ENCODE measurements at regions not wholly inside any gene's neighbourhood (a gene's known extent, or its start where the extent isn't known, plus 50 kb on each side); places are given as distances from the start of the nearest gene placed in this dataset.
"Not testable (repeated sequence)": the region's sequence is repeated elsewhere in the genome, so short reads cannot be mapped to it uniquely, and the experiment has no call there.

- DNase-seq (ENCODE audit: low spot score) (no peak), FAIRE-seq (no peak)
Measured at GRCh38 chr5:125639858-125640257, 783.4 kb upstream of the GRAMD2B start.

GRCh38 chr5:125652761-125653160 is 770.4 kb upstream of the GRAMD2B start:
- no peak for FAIRE-seq
- no peak for DNase-seq (ENCODE audit: low spot score)

- FAIRE-seq (no peak), DNase-seq (ENCODE audit: low spot score) (no peak)
Measured at GRCh38 chr5:125654392-125654791, 768.8 kb upstream of the GRAMD2B start.

- DNase-seq (ENCODE audit: low spot score) (no peak), FAIRE-seq (no peak)
Measured at GRCh38 chr5:125655156-125655555, 768.1 kb upstream of the GRAMD2B start.

GRCh38 chr5:125657936-125658335 is 765.3 kb upstream of the GRAMD2B start:
- DNase-seq (ENCODE audit: low spot score) (no peak), FAIRE-seq (no peak)

GRCh38 chr5:125659316-125660023 is 763.7 kb upstream of the GRAMD2B start:
- DNase-seq (ENCODE audit: low spot score): no peak
- no peak for FAIRE-seq

- DNase-seq (ENCODE audit: low spot score) (no peak), FAIRE-seq (no peak)
Measured at GRCh38 chr5:125660231-125660895, 762.8 kb upstream of the GRAMD2B start.

GRCh38 chr5:125661584-125661983 is 761.6 kb upstream of the GRAMD2B start:
- FAIRE-seq (no peak), DNase-seq (ENCODE audit: low spot score) (no peak)

- no peak for FAIRE-seq
- DNase-seq (ENCODE audit: low spot score): no peak
Measured at GRCh38 chr5:125668884-125669283, 754.3 kb upstream of the GRAMD2B start.

GRCh38 chr5:125673359-125673950 is 749.8 kb upstream of the GRAMD2B start:
- FAIRE-seq (no peak), DNase-seq (ENCODE audit: low spot score) (no peak)

GRCh38 chr5:125679522-125679921 is 743.7 kb upstream of the GRAMD2B start:
- FAIRE-seq: no peak
- no peak for DNase-seq (ENCODE audit: low spot score)

GRCh38 chr5:125683669-125684068 is 739.5 kb upstream of the GRAMD2B start:
- no peak for FAIRE-seq
- no peak for DNase-seq (ENCODE audit: low spot score)

- DNase-seq (ENCODE audit: low spot score): no peak
- no peak for FAIRE-seq
Measured at GRCh38 chr5:125685771-125686170, 737.4 kb upstream of the GRAMD2B start.

- DNase-seq (ENCODE audit: low spot score); FAIRE-seq: not testable (repeated sequence)
Measured at GRCh38 chr5:125691738-125692530, 731.3 kb upstream of the GRAMD2B start.

GRCh38 chr5:125695996-125696655 is 727.1 kb upstream of the GRAMD2B start:
- FAIRE-seq: no peak
- no peak for DNase-seq (ENCODE audit: low spot score)

- no peak for FAIRE-seq
- peak; percentile 23 for DNase-seq (ENCODE audit: low spot score)
Measured at GRCh38 chr5:125696762-125697161, 726.4 kb upstream of the GRAMD2B start.

GRCh38 chr5:125698420-125698819 is 724.8 kb upstream of the GRAMD2B start:
- DNase-seq (ENCODE audit: low spot score) (no peak), FAIRE-seq (no peak)

GRCh38 chr5:125699860-125700259 is 723.3 kb upstream of the GRAMD2B start:
- FAIRE-seq (no peak), DNase-seq (ENCODE audit: low spot score) (no peak)

- no peak for FAIRE-seq
- DNase-seq (ENCODE audit: low spot score): no peak
Measured at GRCh38 chr5:125700380-125700861, 722.8 kb upstream of the GRAMD2B start.

- FAIRE-seq: no peak
- DNase-seq (ENCODE audit: low spot score): no peak
Measured at GRCh38 chr5:125703616-125704015, 719.6 kb upstream of the GRAMD2B start.

- FAIRE-seq (no peak), DNase-seq (ENCODE audit: low spot score) (no peak)
Measured at GRCh38 chr5:125704888-125705287, 718.3 kb upstream of the GRAMD2B start.

Data from urothelium cell line (cell line).